PFSK-1 (cell line): ENCODE measurements at regions not wholly inside any gene's neighbourhood (a gene's known extent, or its start where the extent isn't known, plus 50 kb on each side); places are given as distances from the start of the nearest gene placed in this dataset.

Source experiments
- FOXP2 ChIP-seq: optimal IDR thresholded peaks from 2 replicates; pipeline ENCODE3; 2011; ENCODE audit warnings: borderline replicate concordance, control low read depth, inconsistent platforms; ENCODE audit not compliant: insufficient read depth; ENCODE audit errors: extremely low read length, extremely low read depth
- POLR2AphosphoS5 ChIP-seq: IDR thresholded peaks from 2 replicates; pipeline ENCODE4 v1.6.1; 2012; ENCODE audit warnings: low read depth, mild to moderate bottlenecking, control low read depth, low read length, moderate library complexity
- SIN3A ChIP-seq: IDR thresholded peaks from 2 replicates; pipeline ENCODE4 v1.6.1; 2012; ENCODE audit warnings: mild to moderate bottlenecking, low read length, moderate library complexity, borderline replicate concordance; ENCODE audit not compliant: insufficient read depth
- TAF1 ChIP-seq: IDR thresholded peaks from 2 replicates; pipeline ENCODE4 v1.6.1; 2012; ENCODE audit warnings: low read length, control low read depth, borderline replicate concordance; ENCODE audit not compliant: insufficient read depth
- TF ChIP-seq, protein P1 (sequence below), 2 experiments: IDR thresholded peaks; 2 replicates each; pipeline versions ENCODE4 v1.6.1 to v1.8.0; 2011 to 2012; ENCODE audit warnings: low read depth in 2 of 2, low read length in 2 of 2, control low read depth in 1 of 2, inconsistent platforms in 1 of 2, mild to moderate bottlenecking in 1 of 2, moderate library complexity in 1 of 2; ENCODE audit not compliant: insufficient read depth in 1 of 2

DNA sequence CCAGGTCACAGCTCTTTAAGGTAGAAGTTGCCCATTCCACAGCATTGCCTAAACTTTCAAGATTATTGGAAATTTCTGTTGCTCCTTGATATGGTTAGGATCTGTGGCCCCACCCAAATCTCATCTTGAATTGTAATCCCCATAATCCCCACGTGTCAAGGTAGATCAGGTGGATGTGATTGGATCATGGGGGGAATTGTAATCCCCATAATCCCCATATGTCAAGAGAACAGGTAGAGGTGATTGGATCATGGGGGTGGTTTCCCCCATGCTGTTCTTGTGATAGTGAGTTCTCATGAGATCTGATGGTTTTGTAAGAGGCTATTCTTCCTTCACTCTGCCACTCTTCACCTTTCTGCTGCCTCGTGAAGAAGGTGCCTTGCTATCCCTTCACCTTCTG, 327.4 kb upstream of the MAP3K7 start:
- TF ChIP-seq TAF1 (no peak), FOXP2 (no peak), POLR2AphosphoS5 (no peak), SIN3A (no peak)
- TF ChIP-seq, protein P1, sequence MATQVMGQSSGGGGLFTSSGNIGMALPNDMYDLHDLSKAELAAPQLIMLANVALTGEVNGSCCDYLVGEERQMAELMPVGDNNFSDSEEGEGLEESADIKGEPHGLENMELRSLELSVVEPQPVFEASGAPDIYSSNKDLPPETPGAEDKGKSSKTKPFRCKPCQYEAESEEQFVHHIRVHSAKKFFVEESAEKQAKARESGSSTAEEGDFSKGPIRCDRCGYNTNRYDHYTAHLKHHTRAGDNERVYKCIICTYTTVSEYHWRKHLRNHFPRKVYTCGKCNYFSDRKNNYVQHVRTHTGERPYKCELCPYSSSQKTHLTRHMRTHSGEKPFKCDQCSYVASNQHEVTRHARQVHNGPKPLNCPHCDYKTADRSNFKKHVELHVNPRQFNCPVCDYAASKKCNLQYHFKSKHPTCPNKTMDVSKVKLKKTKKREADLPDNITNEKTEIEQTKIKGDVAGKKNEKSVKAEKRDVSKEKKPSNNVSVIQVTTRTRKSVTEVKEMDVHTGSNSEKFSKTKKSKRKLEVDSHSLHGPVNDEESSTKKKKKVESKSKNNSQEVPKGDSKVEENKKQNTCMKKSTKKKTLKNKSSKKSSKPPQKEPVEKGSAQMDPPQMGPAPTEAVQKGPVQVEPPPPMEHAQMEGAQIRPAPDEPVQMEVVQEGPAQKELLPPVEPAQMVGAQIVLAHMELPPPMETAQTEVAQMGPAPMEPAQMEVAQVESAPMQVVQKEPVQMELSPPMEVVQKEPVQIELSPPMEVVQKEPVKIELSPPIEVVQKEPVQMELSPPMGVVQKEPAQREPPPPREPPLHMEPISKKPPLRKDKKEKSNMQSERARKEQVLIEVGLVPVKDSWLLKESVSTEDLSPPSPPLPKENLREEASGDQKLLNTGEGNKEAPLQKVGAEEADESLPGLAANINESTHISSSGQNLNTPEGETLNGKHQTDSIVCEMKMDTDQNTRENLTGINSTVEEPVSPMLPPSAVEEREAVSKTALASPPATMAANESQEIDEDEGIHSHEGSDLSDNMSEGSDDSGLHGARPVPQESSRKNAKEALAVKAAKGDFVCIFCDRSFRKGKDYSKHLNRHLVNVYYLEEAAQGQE (IDR thresholded peaks at IDR 0.05; ENCODE audit: insufficient read depth in 1 of 2, low read depth in 2 of 2, low read length in 2 of 2), result no peak

GRCh38 chr6:90913266-90913960, 326.5 kb upstream of the MAP3K7 start:
- TF ChIP-seq, protein P1 (IDR thresholded peaks at IDR 0.05; ENCODE audit: insufficient read depth in 1 of 2, low read depth in 2 of 2, low read length in 2 of 2), result no peak
- TF ChIP-seq FOXP2 (no peak), TAF1 (no peak), SIN3A (no peak), POLR2AphosphoS5 (no peak)

- TF ChIP-seq FOXP2 (no peak), SIN3A (no peak), POLR2AphosphoS5 (no peak), TAF1 (no peak)
- TF ChIP-seq, protein P1 (IDR thresholded peaks at IDR 0.05; ENCODE audit: insufficient read depth in 1 of 2, low read depth in 2 of 2, low read length in 2 of 2), result no peak
Observed at GRCh38 chr6:90911642-90912041, 324.8 kb upstream of the MAP3K7 start.

DNA sequence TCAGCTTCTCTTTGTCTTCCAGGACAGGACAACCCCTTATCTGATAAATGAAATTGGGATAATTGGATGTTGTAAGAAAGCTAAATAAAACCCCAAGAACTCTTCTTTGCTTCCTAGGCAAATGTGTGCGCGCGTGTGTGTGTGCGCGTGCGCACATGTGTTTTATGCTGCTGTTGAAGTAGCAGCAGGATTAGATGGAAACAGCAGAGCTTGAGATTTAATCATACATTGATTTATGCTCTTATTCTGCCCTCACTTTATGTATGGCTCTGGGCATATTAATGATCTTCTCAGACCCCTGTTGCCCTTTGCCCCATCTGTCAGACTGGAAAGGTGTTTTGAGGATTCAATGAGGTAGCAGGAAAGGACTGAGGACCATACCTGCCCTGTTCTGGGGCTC, 324.0 kb upstream of the MAP3K7 start:
- TF ChIP-seq TAF1 (no peak), POLR2AphosphoS5 (no peak), SIN3A (no peak)
- TF ChIP-seq, protein P1 (IDR thresholded peaks at IDR 0.05; ENCODE audit: insufficient read depth in 1 of 2, low read depth in 2 of 2, low read length in 2 of 2), result no peak
